Spleen (tissue), 7 donors: ENCODE measurements at regions not wholly inside any gene's neighbourhood (a gene's known extent, or its start where the extent isn't known, plus 50 kb on each side); places are given as distances from the start of the nearest gene placed in this dataset.

Experiments used
- CTCF ChIP-seq, 11 experiments: fragments of 200-600 bp in 7 of 11; fragments of 450-650 bp in 4 of 11; sonication (generic) in 4 of 11; IDR thresholded peaks in 8 of 11; conservative IDR thresholded peaks in 3 of 11; 1 replicate in 7 of 11; 2 replicates in 4 of 11; pipeline versions ENCODE4 v1.4.0 to v1.8.0; 2016 to 2021; ENCODE audit warnings: antibody characterized with exemption in 11 of 11, inconsistent platforms in 4 of 11, mild to moderate bottlenecking in 1 of 11
- POLR2A ChIP-seq, 3 donors: fragments of 450-650 bp; IDR thresholded peaks; one replicate each; pipeline ENCODE4 v1.5.1; 2017; ENCODE audit warnings: antibody characterized with exemption in 3 of 3, mild to moderate bottlenecking in 1 of 3
- POLR2AphosphoS5 ChIP-seq, 3 donors: sonication (generic); formaldehyde crosslinking; IDR thresholded peaks; one replicate each; pipeline ENCODE4 v1.5.1; 2017; ENCODE audit warnings: antibody characterized with exemption in 3 of 3
- donor health status: DM: no; HTN: no; CAD: no; lungs with moderate emphysema.
- donor health status: DM: no; HTN: no; CAD: no.
- donor health status: DM: no; HTN: no; CAD: no.

GRCh38 chr3:164320962-164321361 lies 757.3 kb downstream of the SI start:
- TF ChIP-seq POLR2AphosphoS5 (IDR thresholded peaks at IDR 0.05) (no peak), POLR2A (IDR thresholded peaks at IDR 0.05) (no peak), CTCF (IDR thresholded peaks at IDR 0.05 in 8 of 11, conservative IDR thresholded peaks at IDR 0.05 in 3 of 11) (no peak)
